H1 (cell line): ENCODE measurements at regions not wholly inside any gene's neighbourhood (a gene's known extent, or its start where the extent isn't known, plus 50 kb on each side); places are given as distances from the start of the nearest gene placed in this dataset.

Experiments
- CTCF ChIA-PET: fragments of 300-600 bp; sonication (Branson Sonifier 250); formaldehyde crosslinking; loops from one replicate; lab custom pipeline; 2021; ENCODE audit not compliant: partially characterized antibody; lab: Charles Lee
- POLR2A ChIA-PET: fragments of 300-600 bp; sonication (Branson Sonifier 250); formaldehyde crosslinking; loops from one replicate; lab custom pipeline; 2021; ENCODE audit warnings: inconsistent platforms; ENCODE audit not compliant: partially characterized antibody; lab: Charles Lee
- DNase-seq, 2 experiments: peaks; one replicate each; pipeline versions ENCODE4 v3.0.0 to v3.0.0-alpha.2; 2010 to 2022; ENCODE audit warnings: low spot score in 2 of 2, low read depth in 1 of 2, mixed read lengths in 1 of 2
- FAIRE-seq: peaks from 2 replicates; lab custom pipeline; 2011; peaks lifted over from hg19 to GRCh38; lab: Jason Lieb, UNC
- H2AFZ ChIP-seq: 2 replicates; pipeline ENCODE4 v1.8.1; 2012; ENCODE audit warnings: low read length, inconsistent platforms
- H2AK5ac ChIP-seq: 2 replicates; pipeline ENCODE4 v1.6.1; 2013; ENCODE audit warnings: low read depth, low read length
- H2BK120ac ChIP-seq: replicated peaks from 2 replicates; pipeline ENCODE3; 2013; ENCODE audit warnings: low read depth, low read length, inconsistent platforms
- H2BK12ac ChIP-seq: 2 replicates; pipeline ENCODE4 v1.6.1; 2013; ENCODE audit warnings: low read depth, low read length
- H2BK15ac ChIP-seq: 2 replicates; pipeline ENCODE4 v1.6.1; 2013; ENCODE audit warnings: low read length
- H2BK20ac ChIP-seq: 2 replicates; pipeline ENCODE4 v1.6.1; 2013; ENCODE audit warnings: low read length
- H2BK5ac ChIP-seq: 2 replicates; pipeline ENCODE4 v1.6.1; 2013; ENCODE audit warnings: low read depth, low read length
- H3K14ac ChIP-seq: 2 replicates; pipeline ENCODE4 v1.6.1; 2013; ENCODE audit warnings: inconsistent platforms; ENCODE audit not compliant: insufficient read length
- H3K18ac ChIP-seq: 2 replicates; pipeline ENCODE4 v1.6.1; 2013; ENCODE audit warnings: low read length; ENCODE audit errors: extremely low read depth
- H3K23ac ChIP-seq: 2 replicates; pipeline ENCODE4 v1.6.1; 2013; ENCODE audit warnings: inconsistent platforms; ENCODE audit not compliant: insufficient read length
- H3K23me2 ChIP-seq: 2 replicates; pipeline ENCODE4 v1.6.1; 2013; ENCODE audit warnings: low read depth, low read length
- H3K27ac ChIP-seq: 2 replicates; pipeline ENCODE4 v1.6.1; 2011; ENCODE audit warnings: low read depth, low read length, inconsistent platforms
- H3K27me3 ChIP-seq, 4 experiments: replicated peaks in 1 of 4; 1 replicate in 1 of 4; 2 replicates in 3 of 4; pipeline versions ENCODE4 v1.6.1 to v1.8.1; 2011 to 2013; ENCODE audit warnings: low read length in 3 of 4, mild to moderate bottlenecking in 3 of 4, inconsistent platforms in 2 of 4, mixed read lengths in 2 of 4, moderate library complexity in 1 of 4; ENCODE audit not compliant: control insufficient read depth in 3 of 4, insufficient read depth in 3 of 4; ENCODE audit errors: extremely low read depth in 1 of 4
- H3K36me3 ChIP-seq, 4 experiments: 2 replicates each; pipeline versions ENCODE4 v1.6.1 to v1.8.1; 2011 to 2013; ENCODE audit warnings: mild to moderate bottlenecking in 4 of 4, low read length in 3 of 4, moderate library complexity in 2 of 4, control low read depth in 1 of 4, inconsistent platforms in 1 of 4; ENCODE audit not compliant: insufficient read depth in 4 of 4, control insufficient read depth in 2 of 4
- H3K4ac ChIP-seq: replicated peaks from 2 replicates; pipeline ENCODE3; 2013; ENCODE audit warnings: low read length, low read depth, mixed read lengths, inconsistent platforms; ENCODE audit not compliant: insufficient read length
- H3K4me1 ChIP-seq, 4 experiments: replicated peaks in 1 of 4; 1 replicate in 1 of 4; 2 replicates in 3 of 4; pipeline versions ENCODE4 v1.6.1 to v1.8.1; 2011 to 2013; ENCODE audit warnings: low read length in 3 of 4, inconsistent platforms in 2 of 4, mixed read lengths in 1 of 4; ENCODE audit not compliant: insufficient read depth in 4 of 4, control insufficient read depth in 3 of 4
- H3K4me2 ChIP-seq, 2 experiments: 2 replicates each; pipeline versions ENCODE4 v1.6.1 to v1.8.1; 2011 to 2013; ENCODE audit warnings: low read depth in 2 of 2, low read length in 2 of 2, control low read depth in 1 of 2, inconsistent platforms in 1 of 2, mild to moderate bottlenecking in 1 of 2; ENCODE audit not compliant: insufficient read depth in 1 of 2
- H3K4me3 ChIP-seq, 4 experiments: fragments of 200-600, 300-600 bp in 1 of 4; sonication (generic), shearing (Covaris generic), sonication (Bioruptor Twin) in 1 of 4; 2 replicates each; pipeline versions ENCODE4 v1.5.1 to v1.8.1; 2011 to 2016; ENCODE audit warnings: low read length in 4 of 4, low read depth in 3 of 4, control low read depth in 2 of 4, inconsistent platforms in 2 of 4, mild to moderate bottlenecking in 2 of 4, mixed read lengths in 1 of 4, moderate library complexity in 1 of 4; ENCODE audit not compliant: insufficient read depth in 2 of 4; ENCODE audit errors: extremely low read depth in 1 of 4
- H3K56ac ChIP-seq: replicated peaks from 2 replicates; pipeline ENCODE3; 2013; ENCODE audit warnings: low read depth, mild to moderate bottlenecking, mixed read lengths, low read length, inconsistent platforms; ENCODE audit not compliant: insufficient read length
- H3K79me1 ChIP-seq: 2 replicates; pipeline ENCODE4 v1.6.1; 2013; ENCODE audit warnings: low read depth, low read length, control low read depth
- H3K79me2 ChIP-seq, 2 experiments: 2 replicates each; pipeline versions ENCODE4 v1.6.1 to v1.8.1; 2012 to 2013; ENCODE audit warnings: low read length in 2 of 2, mild to moderate bottlenecking in 2 of 2, inconsistent platforms in 1 of 2; ENCODE audit not compliant: insufficient read depth in 2 of 2, control insufficient read depth in 1 of 2
- H3K9ac ChIP-seq, 4 experiments: replicated peaks in 1 of 4; 1 replicate in 1 of 4; 2 replicates in 3 of 4; pipeline versions ENCODE4 v1.6.1 to v1.8.1; 2011 to 2013; ENCODE audit warnings: low read depth in 3 of 4, low read length in 3 of 4, control low read depth in 2 of 4, mild to moderate bottlenecking in 2 of 4, moderate library complexity in 2 of 4, inconsistent platforms in 1 of 4; ENCODE audit errors: extremely low read depth in 1 of 4
- H3K9me3 ChIP-seq, 2 experiments: 2 replicates each; pipeline versions ENCODE4 v1.6.1 to v1.8.1; 2012 to 2013; ENCODE audit warnings: mild to moderate bottlenecking in 2 of 2, moderate library complexity in 2 of 2, control low read depth in 1 of 2, inconsistent platforms in 1 of 2, low read depth in 1 of 2, low read length in 1 of 2, mixed read lengths in 1 of 2; ENCODE audit not compliant: insufficient read depth in 2 of 2
- H4K20me1 ChIP-seq, 2 experiments: replicated peaks in 1 of 2; 2 replicates each; pipeline versions ENCODE3 to v1.8.1; 2011 to 2013; ENCODE audit warnings: inconsistent platforms in 2 of 2, low read length in 2 of 2, mild to moderate bottlenecking in 1 of 2; ENCODE audit not compliant: insufficient read depth in 2 of 2, control insufficient read depth in 1 of 2
- H4K5ac ChIP-seq: 2 replicates; pipeline ENCODE4 v1.6.1; 2013; ENCODE audit warnings: low read length, low read depth, mixed read lengths, inconsistent platforms; ENCODE audit not compliant: insufficient read length
- H4K8ac ChIP-seq: 2 replicates; pipeline ENCODE4 v1.8.0; 2013; ENCODE audit warnings: mild to moderate bottlenecking, moderate library complexity, low read length, inconsistent platforms; ENCODE audit not compliant: insufficient read depth; ENCODE audit errors: extremely low read depth
- H4K91ac ChIP-seq: replicated peaks from 2 replicates; pipeline ENCODE3; 2013; ENCODE audit warnings: low read length, mixed read lengths, inconsistent platforms; ENCODE audit not compliant: insufficient read length
- ASH2L ChIP-seq: fragments of 200-600, 300-600 bp; sonication (generic); IDR thresholded peaks from one replicate; pipeline ENCODE4 v1.7.1; 2017; ENCODE audit warnings: low read length
- CBX5 ChIP-seq: fragments of 300-800, 300-1000 bp; sonication (generic); IDR thresholded peaks from 2 replicates; pipeline ENCODE4 v1.7.1; 2016; ENCODE audit warnings: antibody characterized with exemption, low read length, low read depth
- CTBP2 ChIP-seq: IDR thresholded peaks from 2 replicates; pipeline ENCODE4 v1.7.0; 2011; ENCODE audit warnings: borderline replicate concordance, mild to moderate bottlenecking, moderate library complexity, mixed read lengths, low read length; ENCODE audit not compliant: insufficient read depth, insufficient read length
- EGR1 ChIP-seq: IDR thresholded peaks from 2 replicates; pipeline ENCODE4 v1.6.1; 2011; ENCODE audit warnings: low read depth, low read length, borderline replicate concordance
- GTF2F1 ChIP-seq: IDR thresholded peaks from 2 replicates; pipeline ENCODE4 v1.6.1; 2012; ENCODE audit warnings: low read depth, low read length, improper control_type of control experiment, borderline replicate concordance
- HDAC2 ChIP-seq, 2 experiments: fragments of 300-600 bp in 1 of 2; sonication (generic) in 1 of 2; IDR thresholded peaks; 2 replicates each; pipeline ENCODE4 v1.6.1; 2011 to 2012; ENCODE audit warnings: low read depth in 2 of 2, low read length in 2 of 2, mild to moderate bottlenecking in 2 of 2, moderate library complexity in 2 of 2, borderline replicate concordance in 1 of 2, inconsistent platforms in 1 of 2
- HDAC6 ChIP-seq: IDR thresholded peaks from one replicate; pipeline ENCODE4 v1.7.1; 2012; ENCODE audit warnings: low read depth, mild to moderate bottlenecking, inconsistent platforms, low read length, moderate library complexity
- KDM5A ChIP-seq: fragments of 200-600 bp; IDR thresholded peaks from 2 replicates; pipeline ENCODE4 v1.7.1; 2012; ENCODE audit warnings: mild to moderate bottlenecking, low read length, inconsistent platforms, mixed read lengths
- SAP30 ChIP-seq: fragments of 300-600 bp; sonication (generic); IDR thresholded peaks from 2 replicates; pipeline ENCODE4 v1.7.1; 2012; ENCODE audit warnings: low read length, moderate library complexity, mild to moderate bottlenecking, inconsistent platforms; ENCODE audit not compliant: insufficient read depth, insufficient replicate concordance
- SP1 ChIP-seq: IDR thresholded peaks from 2 replicates; pipeline ENCODE4 v1.6.1; 2011; ENCODE audit warnings: low read depth, low read length
- SP2 ChIP-seq: IDR thresholded peaks from 2 replicates; pipeline ENCODE4 v1.6.1; 2012; ENCODE audit warnings: mild to moderate bottlenecking, low read length, inconsistent platforms
- TAF1 ChIP-seq: IDR thresholded peaks from 2 replicates; pipeline ENCODE4 v1.6.1; 2011; ENCODE audit warnings: mild to moderate bottlenecking, low read depth, low read length
- TAF7 ChIP-seq: optimal IDR thresholded peaks from 2 replicates; pipeline ENCODE3; 2011; ENCODE audit warnings: low read depth, mild to moderate bottlenecking, inconsistent platforms, low read length, moderate library complexity, borderline replicate concordance
- TBP ChIP-seq: IDR thresholded peaks from 2 replicates; pipeline ENCODE4 v1.6.1; 2011; ENCODE audit warnings: low read depth, low read length, improper control_type of control experiment
- WGBS, 2 experiments: shearing (Covaris generic) in 1 of 2; methylation state at CpG; one replicate each; pipeline versions ENCODE4 v1.1.6 to v1.1.7; 2013 to 2015; ENCODE audit warnings: low lambda C conversion rate in 2 of 2, mixed read lengths in 2 of 2, inconsistent platforms in 1 of 2, low coverage in 1 of 2, missing lambda C conversion rate in 1 of 2; ENCODE audit not compliant: insufficient replicate concordance in 2 of 2, insufficient coverage in 1 of 2, insufficient read length in 1 of 2; ENCODE audit errors: extremely low coverage in 1 of 2, missing lambda C conversion rate in 1 of 2; 5-methylcytosine and 5-hydroxymethylcytosine counted together

- Histone ChIP-seq H4K20me1 (no peaks in the 10 kb centered on the region), H2BK5ac (no peak overlapping the region), H2BK12ac (no peak overlapping the region), H4K8ac (no peak overlapping the region), H2BK20ac (no peak overlapping the region), H2AK5ac (no peak overlapping the region), H3K4me2 (peak overlapping the region in 1 of 2 experiments; percentile 24; a peak in 1 of 4 replicates), H3K27me3 (no peaks in the 10 kb centered on the region), H3K23ac (no peak overlapping the region), H3K23me2 (no peaks in the 10 kb centered on the region), H3K56ac (no peak overlapping the region), H3K9ac (no peak overlapping the region), H3K79me2 (peaks cover 0 to 2% of the 10 kb centered on the region in 2 experiments; a peak in 1 of 4 replicates), H2BK120ac (no peak overlapping the region), H2BK15ac (no peak overlapping the region), H2AFZ (no peak overlapping the region), H3K27ac (no peak overlapping the region), H3K18ac (no peak overlapping the region), H3K14ac (no peak overlapping the region), H3K9me3 (no peaks in the 10 kb centered on the region), H3K79me1 (no peaks in the 10 kb centered on the region), H4K5ac (no peak overlapping the region), H3K36me3 (no peaks in the 10 kb centered on the region), H3K4ac (no peak overlapping the region), H3K4me3 (no peak overlapping the region), H4K91ac (no peak overlapping the region), H3K4me1 (peaks cover 0 to 7% (median 3%) of the 10 kb centered on the region in 4 experiments; a peak in 6 of 7 replicates)
- DNase-seq, result no peak
- ChIA-PET POLR2A (interaction anchor here (0.5 to 25.5 kb wide), 9 partner anchors 19 to 1610 kb away, joined by 3 to 758 read pairs (median 5); a partner anchor contains a TSS), CTCF (interaction anchor here (0.6 to 1.4 kb wide), 5 partner anchors 9 to 1506 kb away, joined by 3 to 9 read pairs (median 4); no protein-coding TSS in a partner anchor)
- FAIRE-seq, result no peak
- WGBS, 2 experiments, result 63% methylated on average over 1 of the region's 1 CpG; no CpG with 5 or more reads in 1 of the 2 experiments
- TF ChIP-seq ASH2L, result no peak
- no peak for TF ChIP-seq EGR1
- TF ChIP-seq GTF2F1, result no peak
- no peak for TF ChIP-seq HDAC2 (IDR thresholded peaks at IDR 0.05; ENCODE audit: borderline replicate concordance in 1 of 2, low read depth in 2 of 2, low read length in 2 of 2)
- TF ChIP-seq CTBP2, result no peak
- TF ChIP-seq HDAC6, result no peak
- TF ChIP-seq SAP30, result no peak
- TF ChIP-seq CBX5, result no peak
- TF ChIP-seq KDM5A, result no peak
- TF ChIP-seq TAF7, result no peak
- TF ChIP-seq TAF1, result no peak
- no peak for TF ChIP-seq TBP
- no peak for TF ChIP-seq SP1
- no peak for TF ChIP-seq SP2
Observed at GRCh38 chr6:26264547-26264946, 100.5 kb upstream of the BTN3A2 start.
